Pancreas (tissue), 10 donors: ENCODE measurements at regions not wholly inside any gene's neighbourhood (a gene's known extent, or its start where the extent isn't known, plus 50 kb on each side); places are given as distances from the start of the nearest gene placed in this dataset.
A peak's percentile ranks its signal among the peaks of the same experiment; 100 is the strongest.

Experiments
- ATAC-seq, 4 donors: fragments of 200-7000 bp; cut with Tn5 transposase; one replicate each; pipeline versions ENCODE4 v1.8.0 to v1.9.1; 2020; ENCODE audit warnings: mild to moderate bottlenecking in 4 of 4, moderate library complexity in 4 of 4
- DNase-seq, 6 donors: peaks; one replicate each; pipeline ENCODE4 v3.0.0-alpha.2; 2020
- FAIRE-seq: peaks from 2 replicates; lab custom pipeline; 2012; peaks lifted over from hg19 to GRCh38; lab: Jason Lieb, UNC
- H3K27ac ChIP-seq, 4 donors: fragments of 200-600 bp; sonication (generic); 1 replicate in 3 of 4; 2 replicates in 1 of 4; pipeline versions ENCODE4 v1.5.0 to v1.8.0; 2020
- H3K27me3 ChIP-seq, 4 donors: fragments of 200-600 bp; one replicate each; pipeline ENCODE4 v1.8.0; 2021
- H3K36me3 ChIP-seq, 3 donors: fragments of 200-600 bp; sonication (generic) in 1 of 3; one replicate each; pipeline versions ENCODE4 v1.5.0 to v1.8.0; 2020 to 2021
- H3K4me1 ChIP-seq, 3 donors: fragments of 200-600 bp; one replicate each; pipeline ENCODE4 v1.8.0; 2021
- H3K4me3 ChIP-seq, 4 donors: fragments of 200-600 bp; sonication (generic) in 2 of 4; one replicate each; pipeline versions ENCODE4 v1.5.0 to v1.8.0; 2020 to 2021
- H3K9me3 ChIP-seq, 4 donors: fragments of 200-600 bp; one replicate each; pipeline ENCODE4 v1.8.0; 2021
- WGBS, 2 donors: extraction: QIAGEN DNeasy Blood & Tissue Kit; methylation state at CpG; one replicate each; pipeline ENCODE4 v1.1.7; 2013; 5-methylcytosine and 5-hydroxymethylcytosine counted together
- intact Hi-C, 3 donors: fragments of 100-400 bp; cut with DNase I; formaldehyde crosslinking; loops; one replicate each; pipeline versions ENCODE4 v1.11.1 to v1.14.2; 2022
- TF ChIP-seq, protein P1 (sequence below), 4 donors: fragments of 200-600 bp; sonication (generic) in 3 of 4; IDR thresholded peaks; one replicate each; pipeline versions ENCODE4 v1.5.0 to v1.8.0; 2021; ENCODE audit warnings: antibody characterized with exemption in 4 of 4
- donor health status: healthy with polysubstance abuse.
- donor health status: DM: no; HTN: no; CAD: no; lungs with moderate emphysema.
- donor health status: DM: no; HTN: no; CAD: no.
- donor health status: control.
- donor health status: control.
- donor health status: Bipolar disorder and iron deficiency.
- donor health status: DM: yes; HTN: yes; CAD: no.
- donor health status: DM: no; HTN: no; CAD: no.
- donor health status: DM: no; HTN: no; CAD: no.
- donor health status: DM: yes; HTN: yes; CAD: no.

DNA sequence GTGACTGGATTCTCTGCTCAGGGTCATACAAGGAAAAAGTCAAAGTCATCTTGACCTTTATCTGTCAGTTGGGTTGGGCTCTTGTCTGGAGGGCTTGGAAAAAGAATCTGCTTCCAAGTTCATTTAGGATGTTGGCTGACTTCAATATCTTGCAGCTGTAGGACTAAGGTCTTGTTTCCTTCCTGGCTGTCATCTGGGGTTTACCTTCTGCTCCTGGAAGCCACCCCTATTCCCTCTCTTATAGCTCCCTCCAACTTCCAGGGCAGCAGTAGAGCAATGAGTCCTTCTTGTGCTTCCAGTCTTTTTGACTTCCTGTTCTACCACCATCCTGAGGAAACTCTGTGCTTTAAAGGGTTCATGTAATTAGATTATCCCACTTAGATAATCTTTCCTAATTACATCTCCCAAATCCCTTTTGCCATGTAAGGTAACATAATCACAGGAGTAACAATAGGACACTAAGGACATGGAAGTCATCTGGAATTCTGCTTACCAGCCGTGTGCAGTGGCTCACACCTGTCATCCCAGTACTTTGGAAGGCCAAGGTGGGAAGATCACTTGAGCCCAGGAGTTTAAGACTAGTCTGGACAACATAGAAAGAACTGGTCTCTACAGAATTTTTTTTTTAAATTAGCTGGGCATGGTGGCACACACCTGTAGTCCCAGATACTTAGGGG, 170.7 kb upstream of the KITLG start:
- Histone ChIP-seq H3K36me3 (no peaks in the 10 kb centered on the region), H3K9me3 (no peaks in the 10 kb centered on the region), H3K27ac (no peak overlapping the region), H3K4me3 (no peak overlapping the region), H3K27me3 (no peaks in the 10 kb centered on the region), H3K4me1 (peaks cover 0 to 23% (median 12%) of the 10 kb centered on the region in 3 donors)
- 91 to 100% methylated on average over 1 of the region's 1 CpG for WGBS, 2 donors
- FAIRE-seq (no peak), ATAC-seq (no peak), DNase-seq (no peak)
- TF ChIP-seq, protein P1, sequence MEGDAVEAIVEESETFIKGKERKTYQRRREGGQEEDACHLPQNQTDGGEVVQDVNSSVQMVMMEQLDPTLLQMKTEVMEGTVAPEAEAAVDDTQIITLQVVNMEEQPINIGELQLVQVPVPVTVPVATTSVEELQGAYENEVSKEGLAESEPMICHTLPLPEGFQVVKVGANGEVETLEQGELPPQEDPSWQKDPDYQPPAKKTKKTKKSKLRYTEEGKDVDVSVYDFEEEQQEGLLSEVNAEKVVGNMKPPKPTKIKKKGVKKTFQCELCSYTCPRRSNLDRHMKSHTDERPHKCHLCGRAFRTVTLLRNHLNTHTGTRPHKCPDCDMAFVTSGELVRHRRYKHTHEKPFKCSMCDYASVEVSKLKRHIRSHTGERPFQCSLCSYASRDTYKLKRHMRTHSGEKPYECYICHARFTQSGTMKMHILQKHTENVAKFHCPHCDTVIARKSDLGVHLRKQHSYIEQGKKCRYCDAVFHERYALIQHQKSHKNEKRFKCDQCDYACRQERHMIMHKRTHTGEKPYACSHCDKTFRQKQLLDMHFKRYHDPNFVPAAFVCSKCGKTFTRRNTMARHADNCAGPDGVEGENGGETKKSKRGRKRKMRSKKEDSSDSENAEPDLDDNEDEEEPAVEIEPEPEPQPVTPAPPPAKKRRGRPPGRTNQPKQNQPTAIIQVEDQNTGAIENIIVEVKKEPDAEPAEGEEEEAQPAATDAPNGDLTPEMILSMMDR (IDR thresholded peaks at IDR 0.05): no peak
- intact Hi-C loops: no loop called here

DNA sequence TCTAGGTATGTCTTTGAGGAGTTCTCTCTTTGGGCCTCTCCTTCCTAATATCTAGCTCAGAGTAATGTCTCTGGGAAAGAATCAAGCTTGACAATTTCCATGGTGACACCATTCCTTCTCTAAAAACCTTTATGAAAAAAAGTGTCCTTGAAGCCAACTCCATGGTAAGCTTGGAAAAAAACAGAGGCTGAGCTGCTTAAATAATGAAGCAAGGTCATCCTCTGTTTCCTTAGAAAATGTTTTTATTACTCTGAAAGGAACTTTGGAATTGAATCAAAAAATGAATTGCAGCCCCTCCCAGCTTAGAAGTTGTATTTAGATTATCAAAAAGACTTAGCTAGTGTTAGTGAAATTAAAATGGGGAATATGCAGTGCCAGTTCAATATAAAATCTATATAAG, 166.1 kb upstream of the KITLG start:
- H3K36me3 ChIP-seq: no peaks in the 10 kb centered on the region
- no peak overlapping the region for H3K4me3 ChIP-seq
- DNase-seq (no peak), FAIRE-seq (no peak), ATAC-seq (peak; percentile 33 to 66 (median 62))
- H3K9me3 ChIP-seq: no peaks in the 10 kb centered on the region
- H3K27me3 ChIP-seq: no peaks in the 10 kb centered on the region
- TF ChIP-seq, protein P1 (IDR thresholded peaks at IDR 0.05): no peak
- intact Hi-C loops: no loop called here
- peak overlapping the region in 2 of 4 donors; percentile 15 to 57 for H3K27ac ChIP-seq
- H3K4me1 ChIP-seq: peaks cover 0 to 35% (median 14%) of the 10 kb centered on the region in 3 donors

DNA sequence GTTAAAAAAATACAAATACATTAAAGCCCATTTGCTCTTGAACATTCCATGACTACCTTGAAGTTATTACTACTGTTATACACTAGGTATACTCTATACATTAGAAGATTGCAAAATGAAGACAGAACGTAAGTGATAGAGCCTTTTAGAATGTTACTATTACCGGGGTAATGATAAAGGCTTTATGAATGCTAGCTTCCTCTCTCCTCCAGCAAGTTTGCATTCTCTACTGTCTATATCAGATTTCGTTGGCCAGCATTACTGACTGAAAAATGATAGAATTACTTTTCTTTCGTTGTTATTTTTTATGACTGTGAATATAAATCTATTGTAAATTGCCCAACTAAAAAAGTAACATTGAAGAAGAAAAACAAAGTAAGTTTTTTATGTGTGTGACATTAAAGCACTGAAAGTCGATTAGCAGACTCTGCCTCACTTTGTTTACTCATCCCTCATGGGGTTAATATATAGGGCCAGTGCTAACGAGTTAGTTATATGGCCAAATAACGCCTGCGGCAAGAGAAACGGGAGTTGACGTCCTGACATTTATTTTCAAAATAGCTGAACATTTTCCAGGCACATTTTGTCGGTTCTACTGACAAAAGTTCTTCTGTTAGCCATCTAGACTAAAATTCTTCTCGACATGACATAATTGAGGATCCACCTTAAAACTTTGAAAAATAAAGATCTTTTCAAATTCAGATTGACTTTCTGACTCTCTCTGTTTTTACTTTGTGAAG, 163.8 kb upstream of the KITLG start:
- FAIRE-seq: no peak
- TF ChIP-seq, protein P1 (IDR thresholded peaks at IDR 0.05): no peak
- no peak overlapping the region for H3K4me3 ChIP-seq
- H3K36me3 ChIP-seq: no peaks in the 10 kb centered on the region
- ATAC-seq: no peak
- DNase-seq: no peak
- intact Hi-C loops: no loop called here
- H3K27ac ChIP-seq: no peak overlapping the region
- H3K27me3 ChIP-seq: no peaks in the 10 kb centered on the region
- peaks cover 0 to 44% (median 24%) of the 10 kb centered on the region in 3 donors for H3K4me1 ChIP-seq
- H3K9me3 ChIP-seq: no peaks in the 10 kb centered on the region
- 72% methylated on average over 12 of the region's 12 CpGs for WGBS, 2 donors

DNA sequence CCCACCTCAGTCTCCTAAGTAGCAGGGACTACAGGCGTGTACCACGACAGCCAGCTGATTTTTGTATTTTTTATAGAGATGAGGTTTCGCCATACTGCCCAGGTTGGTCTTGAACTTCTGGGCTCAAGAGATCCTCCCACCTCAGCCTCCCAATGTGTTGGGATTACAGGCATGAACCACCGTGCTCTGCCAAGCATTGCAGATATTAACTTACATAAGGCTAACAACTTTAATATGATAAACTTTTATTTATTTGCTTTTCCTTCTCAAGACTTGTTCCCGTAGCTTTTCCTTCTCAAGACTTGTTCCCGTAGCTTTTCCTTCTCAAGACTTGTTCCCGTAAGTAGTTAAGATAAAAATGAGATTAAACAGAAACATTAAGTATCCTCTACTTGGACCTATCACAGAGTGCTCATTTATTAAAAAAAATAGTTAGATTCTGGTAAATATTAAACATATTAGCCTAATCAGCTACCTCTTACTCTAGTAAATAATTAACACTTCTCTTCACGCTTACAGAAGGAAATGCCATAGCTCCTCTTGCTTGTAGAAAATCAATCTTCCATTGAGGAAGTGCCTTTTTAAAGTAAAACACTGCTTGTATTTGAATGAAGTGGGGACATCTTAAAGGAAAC, 157.7 kb upstream of the KITLG start:
- H3K27ac ChIP-seq: peak overlapping the region in 2 of 4 donors; percentile 30 to 61
- H3K9me3 ChIP-seq: no peaks in the 10 kb centered on the region
- no peaks in the 10 kb centered on the region for H3K36me3 ChIP-seq
- ATAC-seq (peak; percentile 83 to 87 (median 86)), FAIRE-seq (peak; percentile 49), DNase-seq (peak in 2 of 6 donors; percentile 26 to 28)
- H3K4me1 ChIP-seq: peaks cover 0 to 33% (median 19%) of the 10 kb centered on the region in 3 donors
- H3K27me3 ChIP-seq: no peaks in the 10 kb centered on the region
- TF ChIP-seq, protein P1 (IDR thresholded peaks at IDR 0.05): no peak
- no peak overlapping the region for H3K4me3 ChIP-seq
- intact Hi-C loops: no loop called here
- 29 to 37% methylated on average over 8 of the region's 8 CpGs for WGBS, 2 donors
